ENCODE measurements at regions not wholly inside any gene's neighbourhood (a gene's known extent, or its start where the extent isn't known, plus 50 kb on each side); places are given as distances from the start of the nearest gene placed in this dataset.

DNA sequence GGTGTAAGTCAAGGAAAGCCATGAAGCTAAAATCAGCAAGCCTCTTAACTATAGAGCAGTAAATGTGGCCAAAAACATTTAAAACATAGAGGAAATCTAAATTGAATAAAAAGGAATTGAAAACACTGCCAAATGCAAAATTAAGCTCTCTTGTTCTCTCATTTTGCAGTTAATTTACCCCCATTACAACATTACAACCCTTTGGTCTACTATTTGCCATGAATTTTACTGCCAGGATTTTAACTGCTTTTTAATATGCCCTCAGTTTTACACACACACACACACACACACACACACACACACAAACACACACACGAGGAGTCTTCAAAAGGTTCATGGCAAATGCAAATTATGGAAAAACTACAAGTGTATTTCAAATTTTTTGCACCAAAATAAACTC lies 91.4 kb upstream of the ACO1 start:
- no peak for DNase-seq

DNA sequence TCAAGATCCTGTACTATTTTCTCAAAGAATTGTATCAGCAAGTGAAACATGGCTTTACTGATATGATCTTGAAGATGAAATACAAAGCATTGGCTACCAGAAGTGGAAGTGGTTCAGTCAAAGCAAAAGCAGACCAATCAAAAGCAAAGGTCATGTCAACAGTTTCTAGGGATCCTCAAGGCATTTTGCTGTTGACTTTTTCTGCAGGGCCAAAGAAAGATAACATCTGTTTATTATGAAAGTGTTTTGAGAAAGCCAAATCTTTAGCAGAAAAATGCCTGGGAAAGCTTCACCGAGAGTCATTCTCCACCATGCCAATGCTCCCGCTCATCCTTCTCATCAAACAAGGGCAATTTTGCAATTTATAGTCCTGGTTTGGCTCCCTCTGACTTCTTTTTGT lies 90.3 kb upstream of the ACO1 start:
- no peak for DNase-seq

DNA sequence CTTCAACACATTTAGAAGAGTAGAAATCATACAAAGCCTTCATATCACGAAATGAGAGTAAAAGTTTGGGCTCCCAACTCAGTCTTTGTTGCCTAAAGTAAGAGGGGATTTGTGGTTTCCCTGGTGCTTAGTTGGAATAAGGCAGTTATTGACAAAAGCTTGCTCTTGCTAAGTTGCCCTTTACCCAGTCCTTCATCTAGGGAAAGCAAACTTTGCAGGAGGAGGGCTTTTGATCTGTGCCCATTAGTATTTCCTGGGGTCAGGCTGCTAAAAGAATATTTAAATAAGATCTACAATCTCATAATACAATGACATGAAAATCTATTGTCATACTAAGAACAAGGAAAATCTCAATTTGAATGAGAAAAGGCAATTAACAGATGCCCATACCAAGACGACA lies 84.1 kb upstream of the ACO1 start:
- DNase-seq: no peak

DNA sequence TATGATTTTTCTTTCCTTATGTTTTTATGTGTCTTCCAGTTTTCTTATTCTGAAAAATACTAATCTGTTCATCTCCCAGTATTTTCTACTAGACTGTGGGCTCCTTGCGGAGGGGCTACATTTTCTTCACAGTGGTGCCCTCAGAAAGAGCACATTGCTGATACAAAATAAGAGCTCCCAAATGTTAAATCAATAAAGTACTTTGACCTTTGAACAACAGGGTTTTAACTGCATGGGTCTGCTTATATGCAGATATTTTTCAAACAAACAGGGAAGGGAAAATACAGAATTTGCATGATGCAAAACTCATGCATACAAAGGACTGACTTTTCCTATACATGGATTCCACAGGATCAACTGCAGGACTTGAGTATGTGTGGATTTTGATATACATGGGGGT lies 79.9 kb upstream of the ACO1 start:
- DNase-seq: no peak

DNA sequence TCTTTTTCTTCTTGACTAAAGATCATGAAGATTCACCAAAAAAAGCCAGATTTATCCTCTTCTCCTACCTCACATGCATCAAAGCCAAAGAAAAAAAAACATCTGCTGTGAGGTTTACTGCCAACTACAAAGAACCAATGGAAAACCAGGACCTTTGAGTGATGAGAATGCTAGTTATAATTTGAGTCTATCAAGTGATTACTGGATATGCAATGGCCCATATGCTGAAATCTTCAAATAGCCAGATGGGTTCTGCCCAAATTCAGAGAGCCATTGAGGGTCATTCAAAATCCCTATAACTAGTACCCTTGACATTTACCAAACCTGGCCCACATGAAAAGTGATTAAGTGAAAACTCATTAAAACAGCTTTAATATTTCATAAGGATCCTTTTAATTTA lies 78.4 kb upstream of the ACO1 start:
- no peak for DNase-seq

DNA sequence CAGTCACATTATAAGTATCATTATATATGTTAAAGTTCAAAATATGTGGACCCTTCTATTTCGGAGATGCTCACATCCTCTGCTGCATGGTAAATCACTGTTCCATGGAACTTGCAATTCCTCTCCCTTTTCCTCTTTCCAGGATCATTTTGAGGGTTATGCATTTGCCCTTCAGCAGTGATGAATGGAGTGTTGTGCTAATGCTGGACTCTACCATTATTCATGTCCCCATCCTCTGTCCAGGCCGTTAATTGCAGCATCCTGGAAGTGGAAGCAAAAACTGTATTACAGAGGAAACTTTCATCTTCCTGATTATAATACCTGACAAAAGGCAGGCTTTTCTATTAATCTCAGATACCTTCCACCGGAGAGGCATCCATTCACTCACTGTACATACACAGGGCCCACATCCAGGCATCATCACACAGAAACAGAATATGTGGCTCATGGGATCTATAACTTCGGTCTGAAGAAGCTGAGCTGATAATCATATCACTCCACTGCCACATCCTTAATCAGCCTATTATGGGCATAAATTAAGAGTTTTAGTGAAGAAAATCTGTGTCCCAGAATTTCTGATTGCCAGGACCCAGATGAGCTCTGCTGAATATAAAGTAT lies 65.0 kb upstream of the ACO1 start:
- DNase-seq: no peak

DNA sequence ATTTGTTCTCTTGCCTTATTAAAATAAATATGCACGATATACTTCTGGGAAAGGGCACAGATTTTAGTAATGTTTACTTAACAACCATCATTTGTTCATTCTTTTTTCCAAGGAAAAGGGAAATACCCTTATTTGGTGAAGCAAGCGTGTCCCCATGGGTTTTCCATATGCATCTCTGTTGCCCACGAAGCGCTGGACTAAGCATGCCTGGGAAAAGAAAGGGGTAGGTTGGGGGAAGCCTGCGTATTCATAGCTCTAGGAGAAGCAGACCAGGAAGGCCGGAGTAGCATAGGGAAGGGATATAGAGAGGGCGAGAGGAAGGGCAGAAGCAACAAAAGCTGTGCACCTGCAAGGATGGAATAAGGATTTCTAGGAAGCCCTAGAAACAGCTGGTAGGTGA lies 61.8 kb upstream of the ACO1 start:
- DNase-seq: no peak

DNA sequence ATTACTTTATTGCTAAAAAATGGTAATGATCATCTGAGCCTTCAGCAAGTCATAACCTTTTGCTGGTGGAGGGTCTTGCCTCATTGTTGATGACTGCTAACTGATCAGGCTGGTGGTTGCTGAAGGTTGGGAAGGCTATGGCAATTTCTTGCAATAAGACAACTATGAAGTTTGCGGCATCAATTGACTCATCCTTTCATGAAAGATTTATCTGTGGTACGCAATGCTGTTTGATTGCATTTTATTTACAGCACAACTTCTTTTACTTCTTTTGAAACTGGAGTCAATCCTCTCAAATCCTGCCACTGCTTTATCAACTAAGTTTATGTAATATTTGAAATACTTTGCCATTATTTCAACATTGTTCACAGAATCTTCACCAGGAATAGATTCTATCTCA lies 58.3 kb upstream of the ACO1 start:
- no peak for DNase-seq

DNA sequence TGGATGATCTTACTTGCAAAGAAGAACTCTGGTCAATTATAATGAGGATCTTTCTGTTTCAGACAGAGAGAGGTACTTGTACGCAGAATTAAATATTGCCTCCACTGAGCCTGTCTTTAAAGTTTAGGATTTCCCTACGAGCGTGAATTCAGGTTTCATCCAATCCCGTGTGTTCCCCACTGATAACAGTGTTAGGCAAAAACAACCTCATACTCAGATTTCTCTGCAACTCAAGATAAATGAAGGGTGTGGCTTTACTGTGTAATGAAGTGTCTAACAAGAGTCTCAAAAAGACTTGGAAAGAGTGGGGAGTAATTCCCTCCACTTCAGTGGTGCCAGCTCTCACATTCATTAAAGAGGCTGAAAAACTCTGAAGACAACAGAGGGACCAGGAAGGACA lies 53.2 kb upstream of the ACO1 start:
- DNase-seq: no peak

DNA sequence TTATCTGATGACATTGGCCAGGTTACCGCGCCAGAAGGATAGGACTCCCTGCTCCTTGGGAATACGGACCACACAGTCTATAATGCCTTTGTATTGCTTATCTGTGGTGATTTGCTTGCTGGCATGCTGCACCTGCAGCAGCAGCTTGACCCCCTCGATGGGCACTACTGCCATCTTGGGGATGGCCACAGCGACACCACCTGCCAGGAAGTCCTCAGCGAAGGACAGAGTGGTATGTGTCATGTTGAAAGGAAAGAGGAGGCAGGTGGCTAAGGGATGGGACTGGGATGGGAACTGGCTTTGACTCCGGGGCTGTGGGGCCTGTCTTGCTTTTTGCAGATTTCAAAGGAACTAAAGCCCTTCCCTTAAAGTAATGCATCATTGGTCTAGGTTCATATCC lies 50.3 kb upstream of the ACO1 start:
- no peak for DNase-seq
